ENCODE measurements at regions not wholly inside any gene's neighbourhood (a gene's known extent, or its start where the extent isn't known, plus 50 kb on each side); places are given as distances from the start of the nearest gene placed in this dataset.

DNA sequence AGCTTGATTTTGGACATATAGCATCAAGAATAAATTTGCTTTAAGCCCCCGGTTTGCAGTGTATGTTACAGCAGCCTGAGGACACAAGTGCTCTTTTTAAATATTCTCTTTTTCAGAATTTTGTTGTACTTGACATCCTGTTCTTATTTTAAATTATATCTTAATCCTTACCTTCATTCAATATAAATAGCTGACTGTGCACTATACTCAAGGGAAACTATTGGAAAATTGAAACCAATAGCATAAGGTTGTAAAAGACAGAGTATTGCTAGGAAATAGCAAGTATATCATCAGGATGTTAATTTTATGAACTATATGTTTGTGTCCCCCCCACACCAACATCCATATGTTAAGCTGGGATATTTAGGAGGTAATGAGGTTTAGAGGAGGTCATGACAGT is 120.4 kb upstream of the CDH10 start:
- Histone ChIP-seq H2BK20ac (ENCODE audit: low read length) (no peak overlapping the region), H3K18ac (ENCODE audit: extremely low read depth, low read length) (no peak overlapping the region), H4K20me1 (replicated peaks in 1 of 2; ENCODE audit: control insufficient read depth in 1 of 2, insufficient read depth in 2 of 2, low read length in 2 of 2) (no peaks in the 10 kb centered on the region), H3K9ac (replicated peaks in 1 of 4; ENCODE audit: extremely low read depth in 1 of 4, low read depth in 3 of 4, low read length in 3 of 4) (no peak overlapping the region), H4K91ac (replicated peaks; ENCODE audit: insufficient read length, low read length) (no peak overlapping the region), H3K4me3 (ENCODE audit: extremely low read depth in 1 of 4, insufficient read depth in 2 of 4, low read depth in 3 of 4, low read length in 4 of 4) (no peak overlapping the region), H4K5ac (ENCODE audit: insufficient read length, low read depth, low read length) (no peak overlapping the region), H2BK12ac (ENCODE audit: low read depth, low read length) (no peak overlapping the region), H2BK120ac (replicated peaks; ENCODE audit: low read depth, low read length) (no peak overlapping the region), H3K4me1 (replicated peaks in 1 of 4; ENCODE audit: control insufficient read depth in 3 of 4, insufficient read depth in 4 of 4, low read length in 3 of 4) (no peaks in the 10 kb centered on the region; a peak in 1 of 7 replicates), H3K27me3 (replicated peaks in 1 of 4; ENCODE audit: control insufficient read depth in 3 of 4, extremely low read depth in 1 of 4, insufficient read depth in 3 of 4, low read length in 3 of 4) (no peaks in the 10 kb centered on the region), H3K56ac (replicated peaks; ENCODE audit: insufficient read length, low read depth, low read length) (no peak overlapping the region), H3K4ac (replicated peaks; ENCODE audit: insufficient read length, low read depth, low read length) (no peak overlapping the region), H3K27ac (ENCODE audit: low read depth, low read length) (no peak overlapping the region), H3K36me3 (ENCODE audit: control insufficient read depth in 2 of 4, insufficient read depth in 4 of 4, low read length in 3 of 4) (no peaks in the 10 kb centered on the region), H2BK15ac (ENCODE audit: low read length) (no peak overlapping the region), H3K79me2 (ENCODE audit: control insufficient read depth in 1 of 2, insufficient read depth in 2 of 2, low read length in 2 of 2) (no peaks in the 10 kb centered on the region), H3K9me3 (ENCODE audit: insufficient read depth in 2 of 2, low read depth in 1 of 2, low read length in 1 of 2) (no peaks in the 10 kb centered on the region), H2AFZ (ENCODE audit: low read length) (no peak overlapping the region), H3K4me2 (ENCODE audit: insufficient read depth in 1 of 2, low read depth in 2 of 2, low read length in 2 of 2) (no peak overlapping the region), H2AK5ac (ENCODE audit: low read depth, low read length) (no peak overlapping the region), H3K23ac (ENCODE audit: insufficient read length) (no peak overlapping the region), H4K8ac (ENCODE audit: extremely low read depth, insufficient read depth, low read length) (no peak overlapping the region), H2BK5ac (ENCODE audit: low read depth, low read length) (no peak overlapping the region), H3K79me1 (ENCODE audit: low read depth, low read length) (no peaks in the 10 kb centered on the region), H3K23me2 (ENCODE audit: low read depth, low read length) (no peaks in the 10 kb centered on the region), H3K14ac (ENCODE audit: insufficient read length) (no peak overlapping the region)
- WGBS, 2 experiments (ENCODE audit: extremely low coverage in 1 of 2, insufficient coverage in 1 of 2, insufficient read length in 1 of 2, insufficient replicate concordance in 2 of 2, low coverage in 1 of 2, low lambda C conversion rate in 2 of 2, missing lambda C conversion rate in 1 of 2), result 100% methylated on average over 1 of the region's 1 CpG; no CpG with 5 or more reads in 1 of the 2 experiments
- POLR2A ChIA-PET (ENCODE audit: partially characterized antibody), result no interaction called here
- DNase-seq (ENCODE audit: low read depth in 1 of 2, low spot score in 2 of 2) (no peak), FAIRE-seq (no peak)
- CTCF ChIA-PET (ENCODE audit: partially characterized antibody), result no interaction called here
- no peak for TF ChIP-seq GABPA (IDR thresholded peaks at IDR 0.05; ENCODE audit: borderline replicate concordance, insufficient read depth, low read length)
- no peak for TF ChIP-seq JUN (IDR thresholded peaks at IDR 0.05; ENCODE audit: low read depth, low read length)
- no peak for TF ChIP-seq CBX8 (IDR thresholded peaks at IDR 0.05; ENCODE audit: borderline replicate concordance, low read depth, low read length)
- no peak for TF ChIP-seq CHD1 (IDR thresholded peaks at IDR 0.05; ENCODE audit: low read depth, low read length)
- TF ChIP-seq RXRA (IDR thresholded peaks at IDR 0.05; ENCODE audit: insufficient read depth, low read depth, low read length), result no peak
- TF ChIP-seq EGR1 (IDR thresholded peaks at IDR 0.05; ENCODE audit: borderline replicate concordance, low read depth, low read length), result no peak
- TF ChIP-seq NANOG (IDR thresholded peaks at IDR 0.05; ENCODE audit: insufficient read depth, low read depth, low read length, poor library complexity, severe bottlenecking), result no peak
- no peak for TF ChIP-seq TBP (IDR thresholded peaks at IDR 0.05; ENCODE audit: low read depth, low read length)
- no peak for TF ChIP-seq SIRT6 (IDR thresholded peaks at IDR 0.05; ENCODE audit: low read length)
- TF ChIP-seq, protein P1, sequence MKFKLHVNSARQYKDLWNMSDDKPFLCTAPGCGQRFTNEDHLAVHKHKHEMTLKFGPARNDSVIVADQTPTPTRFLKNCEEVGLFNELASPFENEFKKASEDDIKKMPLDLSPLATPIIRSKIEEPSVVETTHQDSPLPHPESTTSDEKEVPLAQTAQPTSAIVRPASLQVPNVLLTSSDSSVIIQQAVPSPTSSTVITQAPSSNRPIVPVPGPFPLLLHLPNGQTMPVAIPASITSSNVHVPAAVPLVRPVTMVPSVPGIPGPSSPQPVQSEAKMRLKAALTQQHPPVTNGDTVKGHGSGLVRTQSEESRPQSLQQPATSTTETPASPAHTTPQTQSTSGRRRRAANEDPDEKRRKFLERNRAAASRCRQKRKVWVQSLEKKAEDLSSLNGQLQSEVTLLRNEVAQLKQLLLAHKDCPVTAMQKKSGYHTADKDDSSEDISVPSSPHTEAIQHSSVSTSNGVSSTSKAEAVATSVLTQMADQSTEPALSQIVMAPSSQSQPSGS (IDR thresholded peaks at IDR 0.05; ENCODE audit: low read length), result no peak
- TF ChIP-seq CTBP2 (IDR thresholded peaks at IDR 0.05; ENCODE audit: borderline replicate concordance, insufficient read depth, insufficient read length, low read length), result no peak

All from H1 (cell line).